Epithelial cell of esophagus (primary cell): ENCODE measurements at regions not wholly inside any gene's neighbourhood (a gene's known extent, or its start where the extent isn't known, plus 50 kb on each side); places are given as distances from the start of the nearest gene placed in this dataset.

Source experiments
- DNase-seq: peaks from one replicate; pipeline ENCODE4 v3.0.0; 2010; ENCODE audit warnings: low read depth
- H3K4me3 ChIP-seq: 2 replicates; pipeline ENCODE4 v1.5.1; 2011; ENCODE audit warnings: mild to moderate bottlenecking, low read length, control low read depth
- CTCF ChIP-seq: IDR thresholded peaks from 2 replicates; pipeline ENCODE4 v1.5.1; 2011; ENCODE audit warnings: low read depth, mild to moderate bottlenecking, low read length, control low read depth, inconsistent platforms; ENCODE audit not compliant: insufficient read depth; ENCODE audit errors: missing control alignments

- no peak overlapping the region for H3K4me3 ChIP-seq
- DNase-seq: no peak
- TF ChIP-seq CTCF: no peak
Measured at GRCh38 chr4:125498981-125499380, 184.2 kb downstream of the FAT4 start.

- no peak for DNase-seq
- H3K4me3 ChIP-seq: no peak overlapping the region
- TF ChIP-seq CTCF: no peak
Measured at GRCh38 chr4:125501090-125501489, 186.3 kb downstream of the FAT4 start.

GRCh38 chr4:125501568-125501967 is 186.8 kb downstream of the FAT4 start:
- DNase-seq: no peak
- no peak overlapping the region for H3K4me3 ChIP-seq
- no peak for TF ChIP-seq CTCF

- TF ChIP-seq CTCF: no peak
- no peak for DNase-seq
- no peak overlapping the region for H3K4me3 ChIP-seq
Measured at GRCh38 chr4:125505621-125506020, 190.9 kb downstream of the FAT4 start.

- no peak for TF ChIP-seq CTCF
- no peak overlapping the region for H3K4me3 ChIP-seq
- no peak for DNase-seq
Measured at GRCh38 chr4:125507141-125507540, 192.4 kb downstream of the FAT4 start.

GRCh38 chr4:125511715-125512114 is 197.0 kb downstream of the FAT4 start:
- no peak for TF ChIP-seq CTCF
- no peak overlapping the region for H3K4me3 ChIP-seq
- DNase-seq: no peak

- no peak for TF ChIP-seq CTCF
- no peak for DNase-seq
Measured at GRCh38 chr4:125515016-125515415, 200.3 kb downstream of the FAT4 start.

More at GRCh38 chr4:125515016-125515415, 200.3 kb downstream of the FAT4 start:
- no peak overlapping the region for H3K4me3 ChIP-seq
